ENCODE measurements at regions not wholly inside any gene's neighbourhood (a gene's known extent, or its start where the extent isn't known, plus 50 kb on each side); places are given as distances from the start of the nearest gene placed in this dataset.

DNA sequence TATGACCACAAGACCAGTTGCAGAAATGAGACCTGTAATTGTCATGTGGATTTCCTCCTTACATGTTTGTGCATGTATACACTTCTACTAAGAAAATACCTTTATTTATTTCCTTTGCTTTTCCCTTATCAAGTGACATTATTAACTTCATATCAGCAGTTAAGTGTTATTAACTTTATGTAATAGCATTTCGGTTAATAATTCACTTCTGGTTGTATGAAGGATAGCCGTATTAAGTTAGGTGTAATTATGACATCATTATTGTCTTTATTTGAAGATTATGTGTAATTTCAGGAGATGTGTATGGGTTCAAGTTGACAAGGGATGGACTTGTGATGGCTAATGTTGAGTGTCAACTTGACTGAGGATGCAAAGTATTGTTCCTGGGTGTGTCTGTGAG is 881.2 kb upstream of the ATXN8OS start:
- TF ChIP-seq, protein P1, sequence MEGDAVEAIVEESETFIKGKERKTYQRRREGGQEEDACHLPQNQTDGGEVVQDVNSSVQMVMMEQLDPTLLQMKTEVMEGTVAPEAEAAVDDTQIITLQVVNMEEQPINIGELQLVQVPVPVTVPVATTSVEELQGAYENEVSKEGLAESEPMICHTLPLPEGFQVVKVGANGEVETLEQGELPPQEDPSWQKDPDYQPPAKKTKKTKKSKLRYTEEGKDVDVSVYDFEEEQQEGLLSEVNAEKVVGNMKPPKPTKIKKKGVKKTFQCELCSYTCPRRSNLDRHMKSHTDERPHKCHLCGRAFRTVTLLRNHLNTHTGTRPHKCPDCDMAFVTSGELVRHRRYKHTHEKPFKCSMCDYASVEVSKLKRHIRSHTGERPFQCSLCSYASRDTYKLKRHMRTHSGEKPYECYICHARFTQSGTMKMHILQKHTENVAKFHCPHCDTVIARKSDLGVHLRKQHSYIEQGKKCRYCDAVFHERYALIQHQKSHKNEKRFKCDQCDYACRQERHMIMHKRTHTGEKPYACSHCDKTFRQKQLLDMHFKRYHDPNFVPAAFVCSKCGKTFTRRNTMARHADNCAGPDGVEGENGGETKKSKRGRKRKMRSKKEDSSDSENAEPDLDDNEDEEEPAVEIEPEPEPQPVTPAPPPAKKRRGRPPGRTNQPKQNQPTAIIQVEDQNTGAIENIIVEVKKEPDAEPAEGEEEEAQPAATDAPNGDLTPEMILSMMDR (IDR thresholded peaks at IDR 0.05): no peak
- TF ChIP-seq POLR2A (IDR thresholded peaks at IDR 0.05): no peak

All from lower leg skin (tissue), 3 donors.